Caco-2 (cell line): ENCODE measurements at regions not wholly inside any gene's neighbourhood (a gene's known extent, or its start where the extent isn't known, plus 50 kb on each side); places are given as distances from the start of the nearest gene placed in this dataset.

ENCODE experiments used
- BruUV-seq: library from RNA; stranded (reverse); fragments of 400-500 nt; replicated peaks from 2 replicates; lab custom pipeline; 2021; lab: Mats Ljungman, UMichigan
- CTCF ChIA-PET: fragments of 300-600 bp; sonication (Branson Sonifier 250); formaldehyde crosslinking; loops from one replicate; lab custom pipeline; 2022; ENCODE audit warnings: antibody characterized with exemption; lab: Charles Lee
- POLR2A ChIA-PET: fragments of 300-600 bp; sonication (Branson Sonifier 250); formaldehyde crosslinking; loops from one replicate; lab custom pipeline; 2022; ENCODE audit warnings: antibody characterized with exemption; lab: Charles Lee
- DNase-seq, 2 experiments: peaks; one replicate each; pipeline versions ENCODE4 v3.0.0 to v3.0.0-alpha.2; 2020 to 2022
- H3K27me3 ChIP-seq: replicated peaks from 2 replicates; pipeline ENCODE4 v1.6.0; 2011; ENCODE audit warnings: low read length; ENCODE audit not compliant: control insufficient read depth, insufficient read depth
- H3K36me3 ChIP-seq: 2 replicates; pipeline ENCODE4 v1.5.1; 2011; ENCODE audit warnings: low read length; ENCODE audit not compliant: control insufficient read depth, insufficient read depth
- H3K4me1 ChIP-seq: fragments of 250-450 bp; sonication (Bioruptor Pico); 2 replicates; pipeline ENCODE4 v1.5.1; 2020; ENCODE audit warnings: mild to moderate bottlenecking
- H3K4me3 ChIP-seq: 2 replicates; pipeline ENCODE4 v1.5.1; 2011; ENCODE audit warnings: low read depth, mild to moderate bottlenecking, control low read depth, low read length
- H3K9me3 ChIP-seq: fragments of 250-450 bp; sonication (Bioruptor Pico); 2 replicates; pipeline ENCODE4 v1.5.1; 2020; ENCODE audit warnings: mild to moderate bottlenecking, moderate library complexity
- H3K27ac Mint-ChIP-seq: one replicate; pipeline ENCODE4 v1.8.0; 2022; ENCODE audit warnings: mixed read lengths; ENCODE audit not compliant: unreplicated experiment
- H3K27me3 Mint-ChIP-seq: one replicate; pipeline ENCODE4 v1.8.0; 2022; ENCODE audit warnings: mixed read lengths; ENCODE audit not compliant: insufficient read depth, unreplicated experiment
- H3K36me3 Mint-ChIP-seq: one replicate; pipeline ENCODE4 v1.8.0; 2022; ENCODE audit warnings: mild to moderate bottlenecking, mixed read lengths; ENCODE audit not compliant: insufficient read depth, unreplicated experiment
- H3K4me1 Mint-ChIP-seq: one replicate; pipeline ENCODE4 v1.8.0; 2022; ENCODE audit warnings: low read depth, mixed read lengths; ENCODE audit not compliant: unreplicated experiment
- H3K4me3 Mint-ChIP-seq: one replicate; pipeline ENCODE4 v1.8.0; 2022; ENCODE audit warnings: mild to moderate bottlenecking, moderate library complexity, mixed read lengths; ENCODE audit not compliant: unreplicated experiment
- H3K9me3 Mint-ChIP-seq: one replicate; pipeline ENCODE4 v1.8.0; 2022; ENCODE audit warnings: mixed read lengths; ENCODE audit not compliant: unreplicated experiment
- CTCF ChIP-seq, 2 experiments: fragments of 200-600 bp in 1 of 2; IDR thresholded peaks; 1 replicate in 1 of 2; 2 replicates in 1 of 2; pipeline versions ENCODE4 v1.5.1 to v1.8.0; 2011 to 2022; ENCODE audit warnings: antibody characterized with exemption in 1 of 2, control low read depth in 1 of 2, inconsistent platforms in 1 of 2, low read depth in 1 of 2, low read length in 1 of 2, mild to moderate bottlenecking in 1 of 2, moderate library complexity in 1 of 2; ENCODE audit not compliant: insufficient read depth in 1 of 2, severe bottlenecking in 1 of 2, unreplicated experiment in 1 of 2
- intact Hi-C: fragments of 100-400 bp; cut with micrococcal nuclease; formaldehyde crosslinking; loops from one replicate; pipeline ENCODE4 v1.10.0; 2022; ENCODE audit not compliant: unreplicated experiment

DNA sequence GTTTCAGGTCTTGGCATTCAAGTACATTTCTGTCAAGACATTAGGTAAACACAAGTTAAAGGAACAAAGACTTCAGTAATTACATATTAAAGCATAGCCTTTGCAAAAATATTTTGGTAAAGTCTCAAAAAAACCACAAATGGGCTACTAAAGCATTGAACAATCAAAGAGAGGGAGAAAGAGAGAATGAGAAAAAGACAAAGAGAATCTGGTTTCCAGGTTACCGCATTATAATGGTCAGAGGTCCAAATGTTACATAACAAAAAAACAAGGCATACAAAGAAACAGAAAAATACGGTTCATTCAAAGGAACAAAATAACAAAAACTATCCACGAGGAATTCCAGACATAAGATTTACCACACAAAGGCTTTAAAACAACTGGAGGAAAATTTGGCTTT is 327.9 kb downstream of the AKAIN1 start:
- Mint-ChIP-seq H3K36me3 (no peaks in the 10 kb centered on the region), H3K27me3 (no peaks in the 10 kb centered on the region), H3K9me3 (peaks cover 16% of the 10 kb centered on the region), H3K4me3 (no peak overlapping the region), H3K4me1 (no peaks in the 10 kb centered on the region), H3K27ac (no peak overlapping the region)
- Histone ChIP-seq H3K9me3 (no peaks in the 10 kb centered on the region), H3K36me3 (no peaks in the 10 kb centered on the region), H3K4me3 (no peak overlapping the region), H3K4me1 (no peaks in the 10 kb centered on the region), H3K27me3 (no peaks in the 10 kb centered on the region)
- intact Hi-C loops = no loop called here
- POLR2A ChIA-PET = no interaction called here
- CTCF ChIA-PET = no interaction called here
- DNase-seq = no peak
- TF ChIP-seq CTCF (IDR thresholded peaks at IDR 0.05; ENCODE audit: insufficient read depth in 1 of 2, low read depth in 1 of 2, low read length in 1 of 2, severe bottlenecking in 1 of 2, unreplicated experiment in 1 of 2) = no peak
- BruUV-seq = no TSS peak

- H3K4me1 Mint-ChIP-seq = no peaks in the 10 kb centered on the region
- no peak overlapping the region for H3K4me3 Mint-ChIP-seq
- ChIA-PET CTCF (no interaction called here), POLR2A (no interaction called here)
- no peaks in the 10 kb centered on the region for H3K27me3 Mint-ChIP-seq
- no peak for TF ChIP-seq CTCF (IDR thresholded peaks at IDR 0.05; ENCODE audit: insufficient read depth in 1 of 2, low read depth in 1 of 2, low read length in 1 of 2, severe bottlenecking in 1 of 2, unreplicated experiment in 1 of 2)
- Histone ChIP-seq H3K36me3 (no peaks in the 10 kb centered on the region), H3K27me3 (no peaks in the 10 kb centered on the region), H3K9me3 (no peaks in the 10 kb centered on the region), H3K4me1 (no peaks in the 10 kb centered on the region), H3K4me3 (no peak overlapping the region)
- DNase-seq = no peak
- no TSS peak for BruUV-seq
- no peaks in the 10 kb centered on the region for H3K9me3 Mint-ChIP-seq
- H3K27ac Mint-ChIP-seq = no peak overlapping the region
- H3K36me3 Mint-ChIP-seq = no peaks in the 10 kb centered on the region
- intact Hi-C loops = no loop called here
Observed at GRCh38 chr18:4858379-4859127, 338.5 kb downstream of the AKAIN1 start.

GRCh38 chr18:4854671-4855070 is 342.4 kb downstream of the AKAIN1 start:
- Histone ChIP-seq H3K4me1 (no peaks in the 10 kb centered on the region), H3K36me3 (no peaks in the 10 kb centered on the region), H3K4me3 (no peak overlapping the region), H3K27me3 (no peaks in the 10 kb centered on the region), H3K9me3 (no peaks in the 10 kb centered on the region)
- no peak for TF ChIP-seq CTCF (IDR thresholded peaks at IDR 0.05; ENCODE audit: insufficient read depth in 1 of 2, low read depth in 1 of 2, low read length in 1 of 2, severe bottlenecking in 1 of 2, unreplicated experiment in 1 of 2)
- CTCF ChIA-PET = no interaction called here
- Mint-ChIP-seq H3K36me3 (no peaks in the 10 kb centered on the region), H3K27ac (no peak overlapping the region), H3K9me3 (no peaks in the 10 kb centered on the region), H3K27me3 (peaks cover 4% of the 10 kb centered on the region), H3K4me1 (no peaks in the 10 kb centered on the region), H3K4me3 (no peak overlapping the region)
- no peak for DNase-seq
- BruUV-seq = no TSS peak
- intact Hi-C loops = no loop called here
- POLR2A ChIA-PET = no interaction called here
